ENCODE measurements at regions not wholly inside any gene's neighbourhood (a gene's known extent, or its start where the extent isn't known, plus 50 kb on each side); places are given as distances from the start of the nearest gene placed in this dataset.

DNA sequence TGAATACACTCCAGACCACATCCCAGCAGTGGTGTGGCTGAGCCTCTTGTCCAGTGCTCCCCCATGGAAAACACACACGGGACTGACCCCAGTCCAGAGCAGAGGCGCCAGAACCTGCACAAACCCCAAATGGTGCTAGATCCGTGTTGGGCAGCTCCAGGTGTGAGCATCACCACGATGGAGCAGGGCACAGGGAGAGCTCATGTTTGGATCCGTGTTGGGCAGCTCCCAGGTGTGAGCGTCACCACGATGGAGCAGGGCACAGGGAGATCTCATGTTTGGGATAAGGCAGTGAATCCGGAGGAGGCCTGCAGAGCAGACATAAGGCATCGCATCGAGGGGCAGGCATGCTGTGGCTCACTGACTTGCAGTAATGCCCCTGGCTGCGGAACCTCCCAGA is 460.0 kb upstream of the MYT1L start:
- no peak overlapping the region for H3K27ac Mint-ChIP-seq (ENCODE audit: unreplicated experiment)
- peaks cover 35% of the 10 kb centered on the region for H3K4me1 Mint-ChIP-seq (ENCODE audit: unreplicated experiment)
- no peak overlapping the region for H3K4me3 Mint-ChIP-seq (ENCODE audit: unreplicated experiment)
- TF ChIP-seq, protein P1, sequence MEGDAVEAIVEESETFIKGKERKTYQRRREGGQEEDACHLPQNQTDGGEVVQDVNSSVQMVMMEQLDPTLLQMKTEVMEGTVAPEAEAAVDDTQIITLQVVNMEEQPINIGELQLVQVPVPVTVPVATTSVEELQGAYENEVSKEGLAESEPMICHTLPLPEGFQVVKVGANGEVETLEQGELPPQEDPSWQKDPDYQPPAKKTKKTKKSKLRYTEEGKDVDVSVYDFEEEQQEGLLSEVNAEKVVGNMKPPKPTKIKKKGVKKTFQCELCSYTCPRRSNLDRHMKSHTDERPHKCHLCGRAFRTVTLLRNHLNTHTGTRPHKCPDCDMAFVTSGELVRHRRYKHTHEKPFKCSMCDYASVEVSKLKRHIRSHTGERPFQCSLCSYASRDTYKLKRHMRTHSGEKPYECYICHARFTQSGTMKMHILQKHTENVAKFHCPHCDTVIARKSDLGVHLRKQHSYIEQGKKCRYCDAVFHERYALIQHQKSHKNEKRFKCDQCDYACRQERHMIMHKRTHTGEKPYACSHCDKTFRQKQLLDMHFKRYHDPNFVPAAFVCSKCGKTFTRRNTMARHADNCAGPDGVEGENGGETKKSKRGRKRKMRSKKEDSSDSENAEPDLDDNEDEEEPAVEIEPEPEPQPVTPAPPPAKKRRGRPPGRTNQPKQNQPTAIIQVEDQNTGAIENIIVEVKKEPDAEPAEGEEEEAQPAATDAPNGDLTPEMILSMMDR (IDR thresholded peaks at IDR 0.05; ENCODE audit: unreplicated experiment): no peak
- DNase-seq (ENCODE audit: low spot score): no peak
- peaks cover 3% of the 10 kb centered on the region for H3K27me3 Mint-ChIP-seq (ENCODE audit: unreplicated experiment)
- peaks cover 6% of the 10 kb centered on the region for H3K36me3 Mint-ChIP-seq (ENCODE audit: low read depth, unreplicated experiment)
- H3K9me3 Mint-ChIP-seq (ENCODE audit: unreplicated experiment): no peaks in the 10 kb centered on the region

DNA sequence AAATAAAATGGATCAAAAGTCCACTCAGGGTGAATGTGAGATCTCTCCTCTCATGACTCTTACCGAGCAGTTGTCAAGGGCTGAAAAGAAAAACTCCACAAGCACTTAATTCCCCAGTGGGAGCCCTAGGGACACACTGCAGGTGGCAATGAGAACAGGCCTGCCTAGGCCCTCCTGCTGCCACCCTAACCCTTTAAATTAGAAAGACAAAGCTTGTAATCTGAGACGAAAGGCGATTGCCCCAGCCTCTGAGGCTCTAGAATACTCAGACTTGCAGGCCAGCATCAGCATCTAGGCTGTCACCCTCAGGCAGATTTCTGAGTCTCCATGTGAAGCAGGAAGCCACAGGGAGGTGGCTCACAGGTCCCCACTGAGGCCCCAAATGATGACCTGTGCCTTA is 457.0 kb upstream of the MYT1L start:
- Mint-ChIP-seq H3K4me1 (ENCODE audit: unreplicated experiment) (peaks cover 38% of the 10 kb centered on the region), H3K36me3 (ENCODE audit: low read depth, unreplicated experiment) (peaks cover 2% of the 10 kb centered on the region), H3K27ac (ENCODE audit: unreplicated experiment) (peak overlapping the region; percentile 30), H3K4me3 (ENCODE audit: unreplicated experiment) (no peak overlapping the region), H3K9me3 (ENCODE audit: unreplicated experiment) (no peaks in the 10 kb centered on the region), H3K27me3 (ENCODE audit: unreplicated experiment) (peaks cover 2% of the 10 kb centered on the region)
- DNase-seq (ENCODE audit: low spot score): no peak
- TF ChIP-seq, protein P1 (IDR thresholded peaks at IDR 0.05; ENCODE audit: unreplicated experiment): no peak

DNA sequence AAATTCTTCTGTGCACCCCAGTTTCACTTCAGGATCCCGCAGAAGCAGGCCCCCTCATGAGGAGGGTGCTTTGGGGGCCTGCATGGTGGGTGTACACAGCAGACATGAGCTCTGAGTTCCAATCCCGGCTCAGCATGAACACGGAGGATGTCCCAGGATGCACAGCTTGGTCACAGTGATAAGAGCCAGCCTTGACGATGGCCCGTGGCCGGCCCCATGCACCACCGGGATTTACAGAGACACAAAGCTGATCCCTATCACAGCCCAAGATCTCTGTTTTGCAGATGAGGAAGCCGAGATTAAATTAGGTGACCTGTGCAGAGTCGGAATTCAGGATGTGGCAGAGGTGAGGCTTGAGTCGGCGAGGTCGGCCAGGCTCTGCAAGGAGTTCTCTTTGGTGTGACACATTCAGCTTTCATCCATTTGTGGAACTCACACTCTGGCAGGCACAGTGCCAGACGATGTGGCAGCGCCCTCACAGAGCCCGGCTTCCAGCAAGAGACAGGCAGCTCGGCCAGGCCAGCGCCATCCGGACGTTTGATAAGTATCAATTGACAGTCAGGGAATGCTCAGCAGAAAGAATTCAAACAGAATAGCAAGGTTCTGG is 456.3 kb upstream of the MYT1L start:
- TF ChIP-seq, protein P1 (IDR thresholded peaks at IDR 0.05; ENCODE audit: unreplicated experiment): no peak
- no peak overlapping the region for H3K27ac Mint-ChIP-seq (ENCODE audit: unreplicated experiment)
- peaks cover 2% of the 10 kb centered on the region for H3K36me3 Mint-ChIP-seq (ENCODE audit: low read depth, unreplicated experiment)
- H3K27me3 Mint-ChIP-seq (ENCODE audit: unreplicated experiment): peaks cover 3% of the 10 kb centered on the region
- H3K9me3 Mint-ChIP-seq (ENCODE audit: unreplicated experiment): no peaks in the 10 kb centered on the region
- H3K4me1 Mint-ChIP-seq (ENCODE audit: unreplicated experiment): peaks cover 38% of the 10 kb centered on the region
- H3K4me3 Mint-ChIP-seq (ENCODE audit: unreplicated experiment): no peak overlapping the region
- DNase-seq (ENCODE audit: low spot score): no peak

DNA sequence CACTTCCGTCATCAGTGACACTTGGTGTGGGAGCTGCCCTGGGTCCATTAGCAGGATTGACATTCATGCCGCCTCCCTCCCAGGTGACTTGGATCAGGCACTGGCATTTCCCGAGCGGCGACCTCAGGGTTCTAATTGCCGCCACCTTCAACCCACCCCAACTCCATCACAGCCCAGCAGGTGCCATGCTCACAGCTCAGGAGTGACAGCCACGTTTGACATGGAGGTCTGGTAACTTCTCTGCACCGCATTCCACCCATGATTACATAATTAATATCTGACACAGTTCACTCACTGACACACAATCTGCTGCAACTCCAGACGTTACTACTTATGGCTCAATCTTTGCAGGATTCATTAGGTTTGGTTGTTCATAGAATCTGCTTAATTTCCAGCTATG is 450.9 kb upstream of the MYT1L start:
- TF ChIP-seq, protein P1 (IDR thresholded peaks at IDR 0.05; ENCODE audit: unreplicated experiment): no peak
- no peak overlapping the region for H3K4me3 Mint-ChIP-seq (ENCODE audit: unreplicated experiment)
- H3K9me3 Mint-ChIP-seq (ENCODE audit: unreplicated experiment): peaks cover 4% of the 10 kb centered on the region
- no peak overlapping the region for H3K27ac Mint-ChIP-seq (ENCODE audit: unreplicated experiment)
- peaks cover 8% of the 10 kb centered on the region for H3K36me3 Mint-ChIP-seq (ENCODE audit: low read depth, unreplicated experiment)
- peaks cover 6% of the 10 kb centered on the region for H3K4me1 Mint-ChIP-seq (ENCODE audit: unreplicated experiment)
- peaks cover 11% of the 10 kb centered on the region for H3K27me3 Mint-ChIP-seq (ENCODE audit: unreplicated experiment)
- DNase-seq (ENCODE audit: low spot score): no peak

DNA sequence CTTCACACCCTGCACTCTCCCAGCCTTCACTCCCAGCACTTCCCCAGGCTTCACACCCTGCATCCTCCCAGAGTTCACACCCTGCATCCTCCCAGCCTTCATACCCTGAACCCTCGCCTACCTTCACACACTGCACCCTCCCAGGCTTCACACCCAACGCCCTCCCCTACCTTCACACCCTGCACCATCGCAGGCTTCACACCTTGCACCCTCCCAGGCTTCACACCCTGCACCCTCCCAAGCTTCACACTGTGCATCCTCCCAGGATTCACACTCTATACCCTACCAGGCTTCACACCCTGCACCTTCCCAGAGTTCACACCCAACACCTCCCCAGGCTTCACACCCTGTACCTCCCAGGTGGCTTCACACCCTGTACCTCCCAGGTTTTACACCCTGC is 448.7 kb upstream of the MYT1L start:
- Mint-ChIP-seq H3K27me3 (ENCODE audit: unreplicated experiment) (peaks cover 11% of the 10 kb centered on the region), H3K9me3 (ENCODE audit: unreplicated experiment) (peaks cover 4% of the 10 kb centered on the region), H3K4me1 (ENCODE audit: unreplicated experiment) (no peaks in the 10 kb centered on the region), H3K27ac (ENCODE audit: unreplicated experiment) (no peak overlapping the region), H3K4me3 (ENCODE audit: unreplicated experiment) (no peak overlapping the region), H3K36me3 (ENCODE audit: low read depth, unreplicated experiment) (peaks cover 8% of the 10 kb centered on the region)
- TF ChIP-seq, protein P1 (IDR thresholded peaks at IDR 0.05; ENCODE audit: unreplicated experiment): no peak
- no peak for DNase-seq (ENCODE audit: low spot score)

All from endothelial cell (in vitro differentiated cells).